GM13976 (cell line): ENCODE measurements at regions not wholly inside any gene's neighbourhood (a gene's known extent, or its start where the extent isn't known, plus 50 kb on each side); places are given as distances from the start of the nearest gene placed in this dataset.
"Not testable (repeated sequence)": the region's sequence is repeated elsewhere in the genome, so short reads cannot be mapped to it uniquely, and the experiment has no call there.

Experiments
- DNase-seq: peaks from one replicate; pipeline ENCODE4 v3.0.0; 2012; ENCODE audit warnings: low spot score
- CTCF ChIP-seq: IDR thresholded peaks from 2 replicates; pipeline ENCODE4 v1.5.1; 2012; ENCODE audit warnings: borderline replicate concordance, mild to moderate bottlenecking; ENCODE audit not compliant: insufficient read depth; ENCODE audit errors: extremely low read depth, missing control alignments, control extremely low read depth
- in situ Hi-C: fragments of 300-500 bp; cut with MboI; formaldehyde crosslinking; loops from one replicate; pipeline ENCODE4 v1.12.0; 2022; ENCODE audit warnings: low sequenced_read_pairs, mixed read lengths, inconsistent platforms; ENCODE audit not compliant: unreplicated experiment

DNA sequence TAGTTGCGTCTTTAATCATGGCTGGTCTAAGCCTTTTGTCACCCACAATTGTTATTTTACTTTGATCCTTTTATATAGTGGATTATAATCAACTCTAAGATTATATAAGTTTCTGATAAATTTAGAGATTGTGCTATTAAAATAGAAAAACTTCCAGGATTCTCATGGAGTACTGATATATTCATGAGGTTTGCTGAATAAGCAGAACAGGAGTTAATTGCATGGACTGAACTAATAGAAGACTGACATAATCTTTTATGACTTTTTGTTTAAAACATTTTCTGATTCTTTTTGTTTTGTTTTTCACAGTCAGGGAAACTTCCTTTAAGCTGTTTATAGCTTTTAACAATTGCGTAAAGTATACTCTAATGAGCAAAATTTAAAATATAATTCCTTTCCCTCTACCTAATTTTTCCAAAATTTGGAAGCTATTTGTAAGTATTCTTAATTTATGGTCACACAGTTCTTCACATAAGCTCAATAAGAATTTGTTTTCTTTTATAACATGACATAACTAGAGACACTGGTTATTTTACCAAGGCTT, 129.9 kb upstream of the TMEM260 start:
- no peak for TF ChIP-seq CTCF
- in situ Hi-C loops: no loop called here
- no peak for DNase-seq

DNA sequence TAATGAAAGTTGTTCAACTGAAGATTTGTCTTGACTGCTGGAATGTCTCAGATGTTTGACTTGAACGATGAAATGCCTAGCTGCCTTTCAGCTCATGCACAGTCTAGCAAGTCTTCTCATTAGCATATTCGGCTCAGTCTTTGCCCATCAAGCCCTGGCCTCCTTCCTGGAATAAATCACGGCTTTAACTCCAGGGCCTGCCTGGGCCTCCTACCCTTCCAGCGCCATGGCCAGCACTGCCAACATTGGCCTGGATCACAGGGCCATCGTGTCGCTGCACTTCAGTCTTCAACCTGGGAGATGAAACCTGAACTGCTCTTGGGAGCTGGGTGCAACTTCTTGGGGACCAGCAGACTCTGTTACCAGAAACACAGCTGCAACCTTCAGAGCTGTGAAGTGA, 126.7 kb upstream of the TMEM260 start:
- TF ChIP-seq CTCF: no peak
- DNase-seq: no peak
- in situ Hi-C loops: no loop called here

GRCh38 chr14:56454680-56455079, 124.9 kb upstream of the TMEM260 start:
- in situ Hi-C loops, DNase-seq: not testable (repeated sequence)

DNA sequence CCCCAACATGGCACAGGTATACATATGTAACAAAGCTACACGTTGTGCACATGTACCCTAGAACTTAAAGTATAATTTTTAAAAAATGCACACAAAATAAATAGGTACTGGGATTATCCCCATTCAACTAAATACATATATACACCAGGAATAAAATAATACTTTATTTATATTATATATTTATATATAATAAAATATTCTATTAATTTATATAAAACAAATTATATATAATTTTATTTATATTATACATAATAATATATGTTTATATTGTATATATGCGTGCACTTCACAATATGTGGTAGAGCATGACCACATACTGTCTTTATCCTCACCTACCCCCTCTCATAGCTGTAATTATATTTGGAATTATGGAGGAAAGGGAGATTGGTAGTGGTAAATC, 119.1 kb upstream of the TMEM260 start:
- DNase-seq: no peak
- in situ Hi-C loops: no loop called here
- no peak for TF ChIP-seq CTCF

DNA sequence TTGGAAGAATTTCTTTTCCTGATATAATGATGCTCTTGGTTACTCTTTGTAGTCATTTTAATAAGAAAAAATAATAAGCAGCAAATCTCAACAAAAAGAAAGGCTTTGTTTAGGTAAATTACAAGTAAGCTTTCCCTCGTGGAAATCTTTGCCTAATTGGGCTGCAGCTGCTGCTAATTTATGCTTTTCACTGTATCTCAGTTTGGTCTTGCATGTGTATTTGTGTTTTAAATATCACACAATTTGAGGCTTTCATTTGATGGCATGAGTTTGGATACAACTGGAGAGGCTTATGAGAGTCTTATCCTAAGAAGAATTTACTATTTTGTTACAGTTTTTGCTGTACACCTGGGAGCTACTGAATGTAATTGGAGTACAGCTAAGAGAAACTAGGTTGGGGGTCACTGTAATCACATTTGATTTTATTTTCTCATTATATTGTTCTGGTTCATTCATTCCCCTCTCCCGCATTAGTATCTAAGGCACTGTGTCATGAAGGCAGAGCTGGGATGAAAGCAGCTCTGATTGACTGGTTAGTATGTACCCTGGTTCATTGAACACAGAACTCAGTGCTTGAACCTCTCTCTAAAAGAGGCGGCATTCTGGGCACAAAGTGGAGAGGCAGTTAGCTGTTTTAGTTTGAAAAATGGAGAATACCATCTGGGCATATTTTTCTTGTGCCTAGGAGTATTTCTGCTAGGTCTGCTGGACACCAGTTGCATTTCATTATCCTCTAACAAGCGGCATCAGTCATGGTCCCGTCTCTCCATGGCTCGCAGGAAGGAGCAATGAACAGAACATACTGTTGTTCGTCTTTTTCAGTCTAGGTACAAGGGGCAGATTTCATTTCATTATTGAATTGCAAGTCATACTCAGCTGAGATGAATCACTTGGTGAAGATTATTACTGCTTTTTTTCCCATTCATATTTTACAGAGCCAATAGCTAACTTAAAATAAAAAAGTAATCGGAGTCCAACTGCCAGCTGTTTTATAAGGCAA, 118.0 kb upstream of the TMEM260 start:
- no peak for TF ChIP-seq CTCF
- in situ Hi-C loops: no loop called here
- DNase-seq: no peak

DNA sequence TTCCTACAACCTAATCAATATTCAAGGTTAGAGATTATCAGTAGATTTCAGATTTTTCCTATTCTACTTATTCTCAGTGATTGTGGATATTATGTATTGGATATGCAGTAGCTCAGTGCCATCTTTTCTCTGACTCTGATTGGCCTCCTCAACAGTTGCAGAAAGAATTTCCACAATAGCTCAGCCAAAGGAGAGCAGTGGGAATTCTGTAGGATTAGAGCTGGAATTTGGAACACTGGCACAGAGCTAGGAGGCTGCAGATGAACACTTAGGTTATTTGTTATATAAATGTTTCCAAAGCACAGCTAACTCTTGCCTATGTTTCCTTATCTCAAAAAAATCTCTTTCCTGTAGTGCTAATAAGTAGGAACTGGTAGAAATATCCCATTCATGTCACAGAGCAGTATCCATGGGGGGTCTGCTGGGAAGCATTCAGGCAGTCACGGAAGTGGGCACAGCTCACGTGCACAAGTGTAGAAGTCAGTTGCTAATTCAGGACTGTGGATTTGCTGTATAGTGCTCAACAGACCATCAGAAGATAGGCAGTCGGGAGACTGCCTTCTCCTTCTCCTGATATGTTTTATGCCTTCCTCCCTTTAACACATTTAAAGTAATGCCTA, 116.2 kb upstream of the TMEM260 start:
- no peak for TF ChIP-seq CTCF
- no peak for DNase-seq
- in situ Hi-C loops: no loop called here

GRCh38 chr14:56471056-56471455, 108.5 kb upstream of the TMEM260 start:
- in situ Hi-C loops: no loop called here
- no peak for DNase-seq
- TF ChIP-seq CTCF: no peak
